WTC11 (cell line): ENCODE measurements at regions not wholly inside any gene's neighbourhood (a gene's known extent, or its start where the extent isn't known, plus 50 kb on each side); places are given as distances from the start of the nearest gene placed in this dataset.

Experiments used
- ATAC-seq: fragments of 200-7000 bp; cut with Tn5 transposase; 2 replicates; pipeline ENCODE4 v1.10.0; 2021; ENCODE audit warnings: mild to moderate bottlenecking, moderate library complexity
- CTCF ChIA-PET: fragments of 300-600 bp; sonication (Branson Sonifier 250); formaldehyde crosslinking; loops from one replicate; lab custom pipeline; 2021; ENCODE audit warnings: antibody characterized with exemption; lab: Charles Lee
- POLR2A ChIA-PET: fragments of 350-600 bp; sonication (Branson Sonifier 250); formaldehyde crosslinking; loops from one replicate; lab custom pipeline; 2021; ENCODE audit warnings: antibody characterized with exemption; lab: Charles Lee
- DNase-seq: peaks from one replicate; pipeline ENCODE4 v3.0.0; 2021; ENCODE audit warnings: low spot score
- H3K27ac Mint-ChIP-seq: 2 replicates; pipeline ENCODE4 v1.8.0; 2021; ENCODE audit warnings: mixed read lengths
- H3K27me3 Mint-ChIP-seq: 2 replicates; pipeline ENCODE4 v1.8.0; 2021; ENCODE audit warnings: low read depth, mild to moderate bottlenecking, moderate library complexity, mixed read lengths
- H3K36me3 Mint-ChIP-seq: 2 replicates; pipeline ENCODE4 v1.8.0; 2021; ENCODE audit warnings: mixed read lengths
- H3K4me1 Mint-ChIP-seq: 2 replicates; pipeline ENCODE4 v1.8.0; 2022; ENCODE audit warnings: mixed read lengths
- H3K4me3 Mint-ChIP-seq: 2 replicates; pipeline ENCODE4 v1.8.0; 2021; ENCODE audit warnings: mild to moderate bottlenecking, moderate library complexity, mixed read lengths
- H3K9me3 Mint-ChIP-seq: 2 replicates; pipeline ENCODE4 v1.8.0; 2021; ENCODE audit warnings: mixed read lengths
- CBFB ChIP-seq: sonication (generic); formaldehyde crosslinking; IDR thresholded peaks from 2 replicates; pipeline ENCODE4 v1.8.1; 2022; ENCODE audit warnings: mild to moderate bottlenecking, low read depth, missing genetic modification reagents
- CREB1 ChIP-seq: sonication (generic); formaldehyde crosslinking; IDR thresholded peaks from 2 replicates; pipeline ENCODE4 v1.8.0; 2023; ENCODE audit warnings: mild to moderate bottlenecking, missing genetic modification reagents
- FOXK1 ChIP-seq: sonication (generic); formaldehyde crosslinking; IDR thresholded peaks from 2 replicates; pipeline ENCODE4 v1.8.0; 2022; ENCODE audit warnings: mild to moderate bottlenecking, moderate library complexity, missing genetic modification reagents
- IRF2 ChIP-seq: sonication (generic); formaldehyde crosslinking; IDR thresholded peaks from 2 replicates; pipeline ENCODE4 v1.8.0; 2022; ENCODE audit warnings: low read depth, missing genetic modification reagents, borderline replicate concordance
- NFATC4 ChIP-seq: fragments of 250-450 bp; sonication (Bioruptor Pico); IDR thresholded peaks from 2 replicates; pipeline ENCODE4 v1.9.0; 2021; ENCODE audit warnings: mild to moderate bottlenecking
- NFE2L1 ChIP-seq: sonication (generic); formaldehyde crosslinking; IDR thresholded peaks from 2 replicates; pipeline ENCODE4 v1.8.1; 2023; ENCODE audit warnings: missing genetic modification reagents
- NR3C1 ChIP-seq: sonication (generic); formaldehyde crosslinking; conservative IDR thresholded peaks from 2 replicates; pipeline ENCODE4 v1.8.1; 2023; ENCODE audit warnings: low read depth, mild to moderate bottlenecking, missing genetic modification reagents
- SP1 ChIP-seq: sonication (generic); formaldehyde crosslinking; conservative IDR thresholded peaks from 2 replicates; pipeline ENCODE4 v1.8.1; 2022; ENCODE audit warnings: missing genetic modification reagents
- TCF7 ChIP-seq: sonication (generic); formaldehyde crosslinking; IDR thresholded peaks from 2 replicates; pipeline ENCODE4 v1.8.0; 2022; ENCODE audit warnings: mild to moderate bottlenecking, low read depth, missing genetic modification reagents, moderate library complexity
- TEAD4 ChIP-seq: sonication (generic); formaldehyde crosslinking; IDR thresholded peaks from 2 replicates; pipeline ENCODE4 v1.8.0; 2022; ENCODE audit warnings: mild to moderate bottlenecking, missing genetic modification reagents
- TP53 ChIP-seq: sonication (generic); formaldehyde crosslinking; IDR thresholded peaks from 2 replicates; pipeline ENCODE4 v1.8.1; 2023; ENCODE audit warnings: mild to moderate bottlenecking, missing genetic modification reagents
- ZNF219 ChIP-seq: sonication (generic); formaldehyde crosslinking; IDR thresholded peaks from 2 replicates; pipeline ENCODE4 v1.8.0; 2023; ENCODE audit warnings: missing genetic modification reagents, mild to moderate bottlenecking, borderline replicate concordance
- ZNF232 ChIP-seq: sonication (generic); formaldehyde crosslinking; IDR thresholded peaks from 2 replicates; pipeline ENCODE4 v1.8.0; 2022; ENCODE audit warnings: mild to moderate bottlenecking, missing genetic modification reagents
- ZNF263 ChIP-seq: sonication (generic); formaldehyde crosslinking; IDR thresholded peaks from 2 replicates; pipeline ENCODE4 v1.8.1; 2022; ENCODE audit warnings: low read depth, mild to moderate bottlenecking, moderate library complexity, missing genetic modification reagents
- ZNF317 ChIP-seq: sonication (generic); formaldehyde crosslinking; IDR thresholded peaks from 2 replicates; pipeline ENCODE4 v1.8.1; 2023; ENCODE audit warnings: low read depth, mild to moderate bottlenecking, moderate library complexity, missing genetic modification reagents, borderline replicate concordance
- ZNF423 ChIP-seq: fragments of 250-450 bp; sonication (Bioruptor Pico); IDR thresholded peaks from 2 replicates; pipeline ENCODE4 v2.1.2; 2022; ENCODE audit warnings: mild to moderate bottlenecking, moderate library complexity
- TF ChIP-seq, protein P1 (sequence below): sonication (generic); formaldehyde crosslinking; IDR thresholded peaks from 2 replicates; pipeline ENCODE4 v1.8.1; 2022; ENCODE audit warnings: low read depth, mild to moderate bottlenecking, moderate library complexity, missing genetic modification reagents, borderline replicate concordance
- TF ChIP-seq, protein P2 (sequence below): sonication (generic); formaldehyde crosslinking; IDR thresholded peaks from 2 replicates; pipeline ENCODE4 v1.8.0; 2022; ENCODE audit warnings: missing genetic modification reagents
- TF ChIP-seq, protein P3 (sequence below): fragments of 250-450 bp; sonication (Bioruptor Pico); IDR thresholded peaks from 2 replicates; pipeline ENCODE4 v1.9.0; 2021; ENCODE audit warnings: moderate library complexity, mild to moderate bottlenecking, inconsistent platforms, borderline replicate concordance
- TF ChIP-seq, protein P4 (sequence below): sonication (generic); formaldehyde crosslinking; IDR thresholded peaks from 2 replicates; pipeline ENCODE4 v1.8.1; 2022; ENCODE audit warnings: missing genetic modification reagents, borderline replicate concordance
- TF ChIP-seq, protein P5 (sequence below): sonication (generic); formaldehyde crosslinking; IDR thresholded peaks from 2 replicates; pipeline ENCODE4 v1.8.1; 2023; ENCODE audit warnings: mild to moderate bottlenecking, missing genetic modification reagents
- TF ChIP-seq, protein P6 (sequence below): fragments of 250-450 bp; sonication (Bioruptor Pico); IDR thresholded peaks from 2 replicates; pipeline ENCODE4 v2.1.2; 2022; ENCODE audit warnings: mild to moderate bottlenecking, moderate library complexity

DNA sequence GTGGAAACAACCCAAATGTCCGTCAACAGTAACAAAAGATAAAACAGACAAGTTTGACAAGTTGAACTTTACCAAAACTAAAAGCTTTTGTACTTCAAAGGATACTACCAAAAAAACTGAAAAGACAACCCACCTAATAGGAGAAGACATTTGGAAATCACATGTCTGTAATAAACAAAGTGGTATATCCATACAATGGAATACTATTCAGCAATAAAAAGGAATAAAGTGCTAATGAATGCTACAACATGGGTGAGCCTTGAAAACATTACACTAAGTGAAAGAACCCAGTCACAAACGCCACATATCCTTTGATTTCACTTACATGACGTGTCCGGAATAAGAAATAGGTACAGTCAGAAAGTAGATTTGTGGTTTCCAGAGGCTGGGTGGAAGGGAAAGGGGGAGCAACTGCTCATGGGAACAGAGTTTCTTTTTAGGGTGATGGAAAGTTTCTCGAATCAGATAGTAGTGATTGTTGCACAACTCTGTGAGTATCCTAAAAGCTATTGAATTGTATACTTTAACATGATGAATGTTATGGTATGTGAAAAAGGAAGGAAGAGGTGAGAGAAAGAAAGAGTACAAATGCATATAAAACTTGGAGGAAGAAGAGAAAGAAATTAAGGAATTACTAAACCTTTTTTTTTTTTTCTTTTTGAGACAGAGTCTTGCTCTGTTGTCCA, 72.7 kb upstream of the ABHD2 start:
- DNase-seq = no peak
- ChIA-PET POLR2A (interaction anchor here (1.0 kb wide), 1 partner anchor 104 kb away, joined by 3 read pairs; no protein-coding TSS in a partner anchor), CTCF (interaction anchor here (0.5 to 1.5 kb wide), 5 partner anchors 16 to 121 kb away, joined by 3 to 4 read pairs (median 3); no protein-coding TSS in a partner anchor)
- H3K9me3 Mint-ChIP-seq = peaks cover 36% of the 10 kb centered on the region
- H3K36me3 Mint-ChIP-seq = peaks cover 34% of the 10 kb centered on the region
- peaks cover 30% of the 10 kb centered on the region for H3K4me1 Mint-ChIP-seq
- H3K27ac Mint-ChIP-seq = no peak overlapping the region
- no peak for ATAC-seq
- no peak for TF ChIP-seq CREB1
- TF ChIP-seq SP1 = no peak
- TF ChIP-seq ZNF317 (CRISPR knock-in tag) = no peak
- TF ChIP-seq TEAD4 (CRISPR knock-in tag) = no peak
- TF ChIP-seq, all 79 proteins: peak for 0
- Mint-ChIP-seq H3K27me3 (peaks cover 21% of the 10 kb centered on the region), H3K4me3 (no peak overlapping the region)

DNA sequence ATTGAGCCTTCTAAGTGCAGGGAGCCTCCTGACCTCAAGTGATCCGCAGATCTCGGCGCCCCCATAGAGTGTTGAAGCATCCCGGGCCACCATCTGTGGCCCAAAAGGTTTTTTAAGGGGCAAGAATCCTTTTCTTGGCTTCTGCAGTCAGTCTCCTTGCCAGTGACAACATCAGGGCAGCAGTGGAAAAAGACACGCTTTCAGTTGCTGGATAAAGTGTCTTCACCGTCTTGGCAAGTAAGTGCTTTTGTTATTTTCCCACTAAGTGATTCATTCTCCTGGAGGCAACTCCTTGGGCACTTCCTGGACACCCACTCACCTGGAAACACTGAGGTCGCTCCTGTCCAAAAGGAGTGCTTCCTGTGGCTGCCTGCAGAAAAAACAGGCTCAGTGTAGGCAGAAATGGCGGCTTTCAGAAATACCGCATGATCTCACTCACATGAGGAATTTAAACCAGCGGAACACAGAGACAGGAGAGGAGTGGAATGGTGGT, 71.7 kb upstream of the ABHD2 start:
- POLR2A ChIA-PET = interaction anchor here (1.0 kb wide), 1 partner anchor 105 kb away, joined by 3 read pairs; no protein-coding TSS in a partner anchor
- Mint-ChIP-seq H3K4me1 (peaks cover 30% of the 10 kb centered on the region), H3K27ac (no peak overlapping the region), H3K4me3 (no peak overlapping the region), H3K36me3 (peaks cover 34% of the 10 kb centered on the region), H3K27me3 (peaks cover 21% of the 10 kb centered on the region), H3K9me3 (peaks cover 36% of the 10 kb centered on the region)
- ATAC-seq (no peak), DNase-seq (no peak)
- TF ChIP-seq, protein P1, sequence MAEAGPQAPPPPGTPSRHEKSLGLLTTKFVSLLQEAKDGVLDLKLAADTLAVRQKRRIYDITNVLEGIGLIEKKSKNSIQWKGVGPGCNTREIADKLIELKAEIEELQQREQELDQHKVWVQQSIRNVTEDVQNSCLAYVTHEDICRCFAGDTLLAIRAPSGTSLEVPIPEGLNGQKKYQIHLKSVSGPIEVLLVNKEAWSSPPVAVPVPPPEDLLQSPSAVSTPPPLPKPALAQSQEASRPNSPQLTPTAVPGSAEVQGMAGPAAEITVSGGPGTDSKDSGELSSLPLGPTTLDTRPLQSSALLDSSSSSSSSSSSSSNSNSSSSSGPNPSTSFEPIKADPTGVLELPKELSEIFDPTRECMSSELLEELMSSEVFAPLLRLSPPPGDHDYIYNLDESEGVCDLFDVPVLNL (CRISPR knock-in tag) = no peak
- TF ChIP-seq, protein P2, sequence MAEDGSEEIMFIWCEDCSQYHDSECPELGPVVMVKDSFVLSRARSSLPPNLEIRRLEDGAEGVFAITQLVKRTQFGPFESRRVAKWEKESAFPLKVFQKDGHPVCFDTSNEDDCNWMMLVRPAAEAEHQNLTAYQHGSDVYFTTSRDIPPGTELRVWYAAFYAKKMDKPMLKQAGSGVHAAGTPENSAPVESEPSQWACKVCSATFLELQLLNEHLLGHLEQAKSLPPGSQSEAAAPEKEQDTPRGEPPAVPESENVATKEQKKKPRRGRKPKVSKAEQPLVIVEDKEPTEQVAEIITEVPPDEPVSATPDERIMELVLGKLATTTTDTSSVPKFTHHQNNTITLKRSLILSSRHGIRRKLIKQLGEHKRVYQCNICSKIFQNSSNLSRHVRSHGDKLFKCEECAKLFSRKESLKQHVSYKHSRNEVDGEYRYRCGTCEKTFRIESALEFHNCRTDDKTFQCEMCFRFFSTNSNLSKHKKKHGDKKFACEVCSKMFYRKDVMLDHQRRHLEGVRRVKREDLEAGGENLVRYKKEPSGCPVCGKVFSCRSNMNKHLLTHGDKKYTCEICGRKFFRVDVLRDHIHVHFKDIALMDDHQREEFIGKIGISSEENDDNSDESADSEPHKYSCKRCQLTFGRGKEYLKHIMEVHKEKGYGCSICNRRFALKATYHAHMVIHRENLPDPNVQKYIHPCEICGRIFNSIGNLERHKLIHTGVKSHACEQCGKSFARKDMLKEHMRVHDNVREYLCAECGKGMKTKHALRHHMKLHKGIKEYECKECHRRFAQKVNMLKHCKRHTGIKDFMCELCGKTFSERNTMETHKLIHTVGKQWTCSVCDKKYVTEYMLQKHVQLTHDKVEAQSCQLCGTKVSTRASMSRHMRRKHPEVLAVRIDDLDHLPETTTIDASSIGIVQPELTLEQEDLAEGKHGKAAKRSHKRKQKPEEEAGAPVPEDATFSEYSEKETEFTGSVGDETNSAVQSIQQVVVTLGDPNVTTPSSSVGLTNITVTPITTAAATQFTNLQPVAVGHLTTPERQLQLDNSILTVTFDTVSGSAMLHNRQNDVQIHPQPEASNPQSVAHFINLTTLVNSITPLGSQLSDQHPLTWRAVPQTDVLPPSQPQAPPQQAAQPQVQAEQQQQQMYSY = no peak
- TF ChIP-seq, protein P3, sequence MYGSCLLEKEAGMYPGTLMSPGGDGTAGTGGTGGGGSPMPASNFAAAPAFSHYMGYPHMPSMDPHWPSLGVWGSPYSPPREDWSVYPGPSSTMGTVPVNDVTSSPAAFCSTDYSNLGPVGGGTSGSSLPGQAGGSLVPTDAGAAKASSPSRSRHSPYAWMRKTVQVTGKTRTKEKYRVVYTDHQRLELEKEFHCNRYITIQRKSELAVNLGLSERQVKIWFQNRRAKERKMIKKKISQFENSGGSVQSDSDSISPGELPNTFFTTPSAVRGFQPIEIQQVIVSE (CRISPR knock-in tag) = no peak
- no peak for TF ChIP-seq ZNF423 (CRISPR knock-in tag)
- no peak for TF ChIP-seq NFATC4
- TF ChIP-seq ZNF219 = no peak
- TF ChIP-seq, protein P4, sequence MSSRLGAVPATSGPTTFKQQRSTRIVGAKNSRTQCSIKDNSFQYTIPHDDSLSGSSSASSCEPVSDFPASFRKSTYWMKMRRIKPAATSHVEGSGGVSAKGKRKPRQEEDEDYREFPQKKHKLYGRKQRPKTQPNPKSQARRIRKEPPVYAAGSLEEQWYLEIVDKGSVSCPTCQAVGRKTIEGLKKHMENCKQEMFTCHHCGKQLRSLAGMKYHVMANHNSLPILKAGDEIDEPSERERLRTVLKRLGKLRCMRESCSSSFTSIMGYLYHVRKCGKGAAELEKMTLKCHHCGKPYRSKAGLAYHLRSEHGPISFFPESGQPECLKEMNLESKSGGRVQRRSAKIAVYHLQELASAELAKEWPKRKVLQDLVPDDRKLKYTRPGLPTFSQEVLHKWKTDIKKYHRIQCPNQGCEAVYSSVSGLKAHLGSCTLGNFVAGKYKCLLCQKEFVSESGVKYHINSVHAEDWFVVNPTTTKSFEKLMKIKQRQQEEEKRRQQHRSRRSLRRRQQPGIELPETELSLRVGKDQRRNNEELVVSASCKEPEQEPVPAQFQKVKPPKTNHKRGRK (CRISPR knock-in tag) = no peak
- TF ChIP-seq TP53 (CRISPR knock-in tag) = no peak
- TF ChIP-seq NFE2L1 = no peak
- TF ChIP-seq FOXK1 (CRISPR knock-in tag) = no peak
- no peak for TF ChIP-seq CBFB (CRISPR knock-in tag)
- TF ChIP-seq ZNF263 (CRISPR knock-in tag) = no peak
- no peak for TF ChIP-seq ZNF232 (CRISPR knock-in tag)
- no peak for TF ChIP-seq IRF2 (CRISPR knock-in tag)
- TF ChIP-seq TCF7 (CRISPR knock-in tag) = no peak
- TF ChIP-seq, protein P5, sequence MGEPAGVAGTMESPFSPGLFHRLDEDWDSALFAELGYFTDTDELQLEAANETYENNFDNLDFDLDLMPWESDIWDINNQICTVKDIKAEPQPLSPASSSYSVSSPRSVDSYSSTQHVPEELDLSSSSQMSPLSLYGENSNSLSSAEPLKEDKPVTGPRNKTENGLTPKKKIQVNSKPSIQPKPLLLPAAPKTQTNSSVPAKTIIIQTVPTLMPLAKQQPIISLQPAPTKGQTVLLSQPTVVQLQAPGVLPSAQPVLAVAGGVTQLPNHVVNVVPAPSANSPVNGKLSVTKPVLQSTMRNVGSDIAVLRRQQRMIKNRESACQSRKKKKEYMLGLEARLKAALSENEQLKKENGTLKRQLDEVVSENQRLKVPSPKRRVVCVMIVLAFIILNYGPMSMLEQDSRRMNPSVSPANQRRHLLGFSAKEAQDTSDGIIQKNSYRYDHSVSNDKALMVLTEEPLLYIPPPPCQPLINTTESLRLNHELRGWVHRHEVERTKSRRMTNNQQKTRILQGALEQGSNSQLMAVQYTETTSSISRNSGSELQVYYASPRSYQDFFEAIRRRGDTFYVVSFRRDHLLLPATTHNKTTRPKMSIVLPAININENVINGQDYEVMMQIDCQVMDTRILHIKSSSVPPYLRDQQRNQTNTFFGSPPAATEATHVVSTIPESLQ = no peak
- no peak for TF ChIP-seq NR3C1 (CRISPR knock-in tag)
- TF ChIP-seq, protein P6, sequence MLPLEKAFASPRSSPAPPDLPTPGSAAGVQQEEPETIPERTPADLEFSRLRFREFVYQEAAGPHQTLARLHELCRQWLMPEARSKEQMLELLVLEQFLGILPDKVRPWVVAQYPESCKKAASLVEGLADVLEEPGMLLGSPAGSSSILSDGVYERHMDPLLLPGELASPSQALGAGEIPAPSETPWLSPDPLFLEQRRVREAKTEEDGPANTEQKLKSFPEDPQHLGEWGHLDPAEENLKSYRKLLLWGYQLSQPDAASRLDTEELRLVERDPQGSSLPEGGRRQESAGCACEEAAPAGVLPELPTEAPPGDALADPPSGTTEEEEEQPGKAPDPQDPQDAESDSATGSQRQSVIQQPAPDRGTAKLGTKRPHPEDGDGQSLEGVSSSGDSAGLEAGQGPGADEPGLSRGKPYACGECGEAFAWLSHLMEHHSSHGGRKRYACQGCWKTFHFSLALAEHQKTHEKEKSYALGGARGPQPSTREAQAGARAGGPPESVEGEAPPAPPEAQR = no peak
- CTCF ChIA-PET = interaction anchor here (0.6 to 3.8 kb wide), 13 partner anchors 13 to 294 kb away, joined by 3 to 45 read pairs (median 4); partner anchors contain the start of gene HAPLN3
